Thyroid gland (tissue), 4 donors: ENCODE measurements at regions not wholly inside any gene's neighbourhood (a gene's known extent, or its start where the extent isn't known, plus 50 kb on each side); places are given as distances from the start of the nearest gene placed in this dataset.

Source experiments
- DNase-seq, 2 donors: peaks; one replicate each; pipeline ENCODE4 v3.0.0-alpha.2; 2019
- H3K27ac ChIP-seq, 3 donors: fragments of 200-600 bp; sonication (generic); 1 replicate in 2 of 3; 2 replicates in 1 of 3; pipeline ENCODE4 v1.5.1; 2016 to 2019; ENCODE audit warnings: mild to moderate bottlenecking in 1 of 3, moderate library complexity in 1 of 3
- H3K27me3 ChIP-seq: fragments of 200-600 bp; sonication (generic); one replicate; pipeline ENCODE4 v1.5.1; 2019
- H3K36me3 ChIP-seq, 2 donors: fragments of 200-600 bp; sonication (generic); one replicate each; pipeline ENCODE4 v1.5.1; 2016 to 2019
- H3K4me1 ChIP-seq, 2 donors: fragments of 200-600 bp; sonication (generic); one replicate each; pipeline ENCODE4 v1.5.1; 2017 to 2019
- H3K4me3 ChIP-seq, 3 donors: fragments of 200-600 bp; sonication (generic); replicated peaks in 1 of 3; 1 replicate in 2 of 3; 2 replicates in 1 of 3; pipeline ENCODE4 v1.5.1; 2016; ENCODE audit warnings: mild to moderate bottlenecking in 1 of 3
- H3K9me3 ChIP-seq: fragments of 200-600 bp; sonication (generic); one replicate; pipeline ENCODE4 v1.5.1; 2017
- CTCF ChIP-seq, 6 experiments: fragments of 200-600 bp in 3 of 6; fragments of 450-650 bp in 3 of 6; sonication (generic) in 3 of 6; IDR thresholded peaks; one replicate each; pipeline ENCODE4 v1.5.1; 2016 to 2019; ENCODE audit warnings: antibody characterized with exemption in 6 of 6, mild to moderate bottlenecking in 2 of 6, inconsistent platforms in 1 of 6, moderate library complexity in 1 of 6
- POLR2A ChIP-seq, 2 donors: fragments of 450-650 bp; IDR thresholded peaks; one replicate each; pipeline ENCODE4 v1.6.1; 2017; ENCODE audit warnings: antibody characterized with exemption in 2 of 2, mild to moderate bottlenecking in 2 of 2, moderate library complexity in 1 of 2
- WGBS, 2 donors: methylation state at CpG; one replicate each; pipeline ENCODE4 v1.1.5; 2017; 5-methylcytosine and 5-hydroxymethylcytosine counted together
- intact Hi-C: fragments of 100-400 bp; cut with DNase I; formaldehyde crosslinking; loops from one replicate; pipeline ENCODE4 v1.15.1; 2023

DNA sequence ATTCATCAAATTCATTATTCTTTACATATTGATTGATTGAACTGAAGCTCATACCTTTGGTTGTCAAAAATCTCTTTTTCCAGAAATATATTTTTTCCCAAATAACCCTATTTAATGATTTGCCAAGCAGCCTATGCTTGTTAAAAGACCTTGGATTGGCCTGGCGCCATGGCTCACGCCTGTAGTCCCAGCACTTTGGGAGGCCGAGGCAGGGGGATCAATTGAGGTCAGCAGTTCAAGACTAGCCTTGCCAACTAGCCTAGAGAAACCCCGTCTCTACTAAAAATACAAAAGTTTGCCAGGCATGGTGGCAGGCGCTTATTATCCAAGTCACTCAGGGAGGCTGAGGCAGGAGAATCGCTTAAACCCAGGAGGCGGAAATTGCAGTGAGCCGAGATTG lies 165.1 kb upstream of the MGAT4C start:
- Histone ChIP-seq H3K4me3 (no peak overlapping the region), H3K4me1 (no peaks in the 10 kb centered on the region), H3K27me3 (no peaks in the 10 kb centered on the region), H3K27ac (no peak overlapping the region), H3K9me3 (no peaks in the 10 kb centered on the region), H3K36me3 (no peaks in the 10 kb centered on the region)
- no peak for DNase-seq
- WGBS, 2 donors = 90 to 95% methylated on average over 8 of the region's 8 CpGs
- intact Hi-C loops = no loop called here
- TF ChIP-seq CTCF (IDR thresholded peaks at IDR 0.05) (no peak), POLR2A (IDR thresholded peaks at IDR 0.05) (no peak)

DNA sequence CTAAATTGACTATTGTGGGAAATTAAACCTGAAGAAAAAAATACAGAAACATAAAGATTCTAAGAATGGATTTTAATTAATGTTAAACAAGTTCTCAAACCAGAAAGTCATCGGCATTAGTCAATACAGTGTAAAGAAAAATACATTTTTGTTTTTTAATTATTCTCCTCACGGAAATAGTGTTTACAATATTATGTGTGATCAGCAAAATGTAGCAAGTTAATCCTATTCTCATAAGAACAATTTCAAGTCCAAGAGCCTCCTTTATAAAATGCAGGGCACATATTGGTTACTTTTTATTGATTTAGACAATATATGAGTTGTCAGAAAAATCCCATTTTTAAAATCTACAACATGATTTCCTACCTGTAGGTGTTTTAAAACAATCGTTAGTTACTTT lies 158.0 kb upstream of the MGAT4C start:
- Histone ChIP-seq H3K9me3 (no peaks in the 10 kb centered on the region), H3K27ac (no peak overlapping the region), H3K4me3 (no peak overlapping the region), H3K27me3 (no peaks in the 10 kb centered on the region), H3K4me1 (no peaks in the 10 kb centered on the region), H3K36me3 (no peaks in the 10 kb centered on the region)
- TF ChIP-seq POLR2A (IDR thresholded peaks at IDR 0.05) = no peak
- TF ChIP-seq CTCF (IDR thresholded peaks at IDR 0.05) = no peak
- WGBS, 2 donors = 77 to 82% methylated on average over 3 of the region's 3 CpGs
- no peak for DNase-seq
- intact Hi-C loops = no loop called here

DNA sequence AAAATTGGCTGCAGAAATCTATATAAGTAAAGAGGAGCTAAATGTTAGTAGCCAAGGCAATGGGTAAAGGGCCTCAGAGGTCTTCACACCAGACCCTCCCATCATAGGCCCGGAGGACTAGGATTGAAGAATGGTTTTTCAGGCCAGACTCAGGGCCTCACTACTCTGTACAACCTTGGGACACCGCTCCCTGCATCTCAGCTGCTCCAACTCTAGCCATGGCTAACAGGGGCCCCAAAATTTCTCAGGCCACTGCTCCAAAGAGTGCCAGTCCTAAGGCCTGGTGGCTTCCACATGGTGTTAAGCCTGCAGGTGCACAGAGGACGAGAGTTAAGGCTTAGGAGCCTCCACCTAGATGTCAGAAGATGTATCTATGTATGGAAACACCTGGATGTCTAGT lies 155.5 kb upstream of the MGAT4C start:
- Histone ChIP-seq H3K27ac (no peak overlapping the region), H3K27me3 (no peaks in the 10 kb centered on the region), H3K4me1 (no peaks in the 10 kb centered on the region), H3K36me3 (no peaks in the 10 kb centered on the region), H3K9me3 (no peaks in the 10 kb centered on the region), H3K4me3 (no peak overlapping the region)
- DNase-seq = no peak
- intact Hi-C loops = no loop called here
- 82 to 87% methylated on average over 3 of the region's 3 CpGs for WGBS, 2 donors
- TF ChIP-seq POLR2A (IDR thresholded peaks at IDR 0.05) (no peak), CTCF (IDR thresholded peaks at IDR 0.05) (no peak)

GRCh38 chr12:86407620-86408208 lies 151.5 kb upstream of the MGAT4C start:
- 77 to 81% methylated on average over 5 of the region's 5 CpGs for WGBS, 2 donors

DNA sequence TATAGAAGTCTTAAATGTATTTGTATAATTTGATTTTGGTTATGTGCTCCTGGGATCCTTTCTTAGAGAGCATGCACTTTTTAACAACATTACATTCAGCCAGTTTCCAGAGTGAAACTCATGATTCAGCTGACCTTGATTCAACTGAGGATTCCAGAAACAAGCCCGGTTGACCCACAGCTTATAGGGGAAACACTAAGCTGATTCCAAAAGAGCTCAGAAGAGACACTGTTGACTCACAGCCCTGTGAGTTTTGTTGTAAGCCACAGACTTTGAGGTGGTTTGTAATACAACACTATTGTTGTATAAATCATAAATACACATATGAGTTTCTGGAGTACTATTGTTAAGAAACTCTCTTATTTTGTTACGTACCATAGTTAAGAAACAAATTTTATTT lies 133.8 kb upstream of the MGAT4C start:
- TF ChIP-seq CTCF (IDR thresholded peaks at IDR 0.05) (no peak), POLR2A (IDR thresholded peaks at IDR 0.05) (no peak)
- no peak for DNase-seq
- WGBS, 2 donors = 86 to 90% methylated on average over 2 of the region's 2 CpGs
- no peak overlapping the region for H3K4me3 ChIP-seq
- H3K27ac ChIP-seq = no peak overlapping the region
- H3K27me3 ChIP-seq = no peaks in the 10 kb centered on the region
- intact Hi-C loops = no loop called here
- no peaks in the 10 kb centered on the region for H3K4me1 ChIP-seq
- H3K36me3 ChIP-seq = no peaks in the 10 kb centered on the region
- no peaks in the 10 kb centered on the region for H3K9me3 ChIP-seq

More at GRCh38 chr12:86407620-86408208, 151.5 kb upstream of the MGAT4C start:
- no peaks in the 10 kb centered on the region for H3K4me1 ChIP-seq
- TF ChIP-seq POLR2A (IDR thresholded peaks at IDR 0.05) (no peak), CTCF (IDR thresholded peaks at IDR 0.05) (no peak)
- intact Hi-C loops = no loop called here
- H3K27ac ChIP-seq = no peak overlapping the region
- no peaks in the 10 kb centered on the region for H3K9me3 ChIP-seq
- H3K36me3 ChIP-seq = no peaks in the 10 kb centered on the region
- no peak overlapping the region for H3K4me3 ChIP-seq
- H3K27me3 ChIP-seq = no peaks in the 10 kb centered on the region
- no peak for DNase-seq
